H1 (cell line): ENCODE measurements at regions not wholly inside any gene's neighbourhood (a gene's known extent, or its start where the extent isn't known, plus 50 kb on each side); places are given as distances from the start of the nearest gene placed in this dataset.

Source experiments
- CTCF ChIA-PET: fragments of 300-600 bp; sonication (Branson Sonifier 250); formaldehyde crosslinking; loops from one replicate; lab custom pipeline; 2021; ENCODE audit not compliant: partially characterized antibody; lab: Charles Lee
- POLR2A ChIA-PET: fragments of 300-600 bp; sonication (Branson Sonifier 250); formaldehyde crosslinking; loops from one replicate; lab custom pipeline; 2021; ENCODE audit warnings: inconsistent platforms; ENCODE audit not compliant: partially characterized antibody; lab: Charles Lee
- DNase-seq, 2 experiments: peaks; one replicate each; pipeline versions ENCODE4 v3.0.0 to v3.0.0-alpha.2; 2010 to 2022; ENCODE audit warnings: low spot score in 2 of 2, low read depth in 1 of 2, mixed read lengths in 1 of 2
- FAIRE-seq: peaks from 2 replicates; lab custom pipeline; 2011; peaks lifted over from hg19 to GRCh38; lab: Jason Lieb, UNC
- H2AFZ ChIP-seq: 2 replicates; pipeline ENCODE4 v1.8.1; 2012; ENCODE audit warnings: low read length, inconsistent platforms
- H2AK5ac ChIP-seq: 2 replicates; pipeline ENCODE4 v1.6.1; 2013; ENCODE audit warnings: low read depth, low read length
- H2BK120ac ChIP-seq: replicated peaks from 2 replicates; pipeline ENCODE3; 2013; ENCODE audit warnings: low read depth, low read length, inconsistent platforms
- H2BK12ac ChIP-seq: 2 replicates; pipeline ENCODE4 v1.6.1; 2013; ENCODE audit warnings: low read depth, low read length
- H2BK15ac ChIP-seq: 2 replicates; pipeline ENCODE4 v1.6.1; 2013; ENCODE audit warnings: low read length
- H2BK20ac ChIP-seq: 2 replicates; pipeline ENCODE4 v1.6.1; 2013; ENCODE audit warnings: low read length
- H2BK5ac ChIP-seq: 2 replicates; pipeline ENCODE4 v1.6.1; 2013; ENCODE audit warnings: low read depth, low read length
- H3K14ac ChIP-seq: 2 replicates; pipeline ENCODE4 v1.6.1; 2013; ENCODE audit warnings: inconsistent platforms; ENCODE audit not compliant: insufficient read length
- H3K18ac ChIP-seq: 2 replicates; pipeline ENCODE4 v1.6.1; 2013; ENCODE audit warnings: low read length; ENCODE audit errors: extremely low read depth
- H3K23ac ChIP-seq: 2 replicates; pipeline ENCODE4 v1.6.1; 2013; ENCODE audit warnings: inconsistent platforms; ENCODE audit not compliant: insufficient read length
- H3K23me2 ChIP-seq: 2 replicates; pipeline ENCODE4 v1.6.1; 2013; ENCODE audit warnings: low read depth, low read length
- H3K27ac ChIP-seq: 2 replicates; pipeline ENCODE4 v1.6.1; 2011; ENCODE audit warnings: low read depth, low read length, inconsistent platforms
- H3K27me3 ChIP-seq, 4 experiments: replicated peaks in 1 of 4; 1 replicate in 1 of 4; 2 replicates in 3 of 4; pipeline versions ENCODE4 v1.6.1 to v1.8.1; 2011 to 2013; ENCODE audit warnings: low read length in 3 of 4, mild to moderate bottlenecking in 3 of 4, inconsistent platforms in 2 of 4, mixed read lengths in 2 of 4, moderate library complexity in 1 of 4; ENCODE audit not compliant: control insufficient read depth in 3 of 4, insufficient read depth in 3 of 4; ENCODE audit errors: extremely low read depth in 1 of 4
- H3K36me3 ChIP-seq, 4 experiments: 2 replicates each; pipeline versions ENCODE4 v1.6.1 to v1.8.1; 2011 to 2013; ENCODE audit warnings: mild to moderate bottlenecking in 4 of 4, low read length in 3 of 4, moderate library complexity in 2 of 4, control low read depth in 1 of 4, inconsistent platforms in 1 of 4; ENCODE audit not compliant: insufficient read depth in 4 of 4, control insufficient read depth in 2 of 4
- H3K4ac ChIP-seq: replicated peaks from 2 replicates; pipeline ENCODE3; 2013; ENCODE audit warnings: low read length, low read depth, mixed read lengths, inconsistent platforms; ENCODE audit not compliant: insufficient read length
- H3K4me1 ChIP-seq, 4 experiments: replicated peaks in 1 of 4; 1 replicate in 1 of 4; 2 replicates in 3 of 4; pipeline versions ENCODE4 v1.6.1 to v1.8.1; 2011 to 2013; ENCODE audit warnings: low read length in 3 of 4, inconsistent platforms in 2 of 4, mixed read lengths in 1 of 4; ENCODE audit not compliant: insufficient read depth in 4 of 4, control insufficient read depth in 3 of 4
- H3K4me2 ChIP-seq, 2 experiments: 2 replicates each; pipeline versions ENCODE4 v1.6.1 to v1.8.1; 2011 to 2013; ENCODE audit warnings: low read depth in 2 of 2, low read length in 2 of 2, control low read depth in 1 of 2, inconsistent platforms in 1 of 2, mild to moderate bottlenecking in 1 of 2; ENCODE audit not compliant: insufficient read depth in 1 of 2
- H3K4me3 ChIP-seq, 4 experiments: fragments of 200-600, 300-600 bp in 1 of 4; sonication (generic), shearing (Covaris generic), sonication (Bioruptor Twin) in 1 of 4; 2 replicates each; pipeline versions ENCODE4 v1.5.1 to v1.8.1; 2011 to 2016; ENCODE audit warnings: low read length in 4 of 4, low read depth in 3 of 4, control low read depth in 2 of 4, inconsistent platforms in 2 of 4, mild to moderate bottlenecking in 2 of 4, mixed read lengths in 1 of 4, moderate library complexity in 1 of 4; ENCODE audit not compliant: insufficient read depth in 2 of 4; ENCODE audit errors: extremely low read depth in 1 of 4
- H3K56ac ChIP-seq: replicated peaks from 2 replicates; pipeline ENCODE3; 2013; ENCODE audit warnings: low read depth, mild to moderate bottlenecking, mixed read lengths, low read length, inconsistent platforms; ENCODE audit not compliant: insufficient read length
- H3K79me1 ChIP-seq: 2 replicates; pipeline ENCODE4 v1.6.1; 2013; ENCODE audit warnings: low read depth, low read length, control low read depth
- H3K79me2 ChIP-seq, 2 experiments: 2 replicates each; pipeline versions ENCODE4 v1.6.1 to v1.8.1; 2012 to 2013; ENCODE audit warnings: low read length in 2 of 2, mild to moderate bottlenecking in 2 of 2, inconsistent platforms in 1 of 2; ENCODE audit not compliant: insufficient read depth in 2 of 2, control insufficient read depth in 1 of 2
- H3K9ac ChIP-seq, 4 experiments: replicated peaks in 1 of 4; 1 replicate in 1 of 4; 2 replicates in 3 of 4; pipeline versions ENCODE4 v1.6.1 to v1.8.1; 2011 to 2013; ENCODE audit warnings: low read depth in 3 of 4, low read length in 3 of 4, control low read depth in 2 of 4, mild to moderate bottlenecking in 2 of 4, moderate library complexity in 2 of 4, inconsistent platforms in 1 of 4; ENCODE audit errors: extremely low read depth in 1 of 4
- H3K9me3 ChIP-seq, 2 experiments: 2 replicates each; pipeline versions ENCODE4 v1.6.1 to v1.8.1; 2012 to 2013; ENCODE audit warnings: mild to moderate bottlenecking in 2 of 2, moderate library complexity in 2 of 2, control low read depth in 1 of 2, inconsistent platforms in 1 of 2, low read depth in 1 of 2, low read length in 1 of 2, mixed read lengths in 1 of 2; ENCODE audit not compliant: insufficient read depth in 2 of 2
- H4K20me1 ChIP-seq, 2 experiments: replicated peaks in 1 of 2; 2 replicates each; pipeline versions ENCODE3 to v1.8.1; 2011 to 2013; ENCODE audit warnings: inconsistent platforms in 2 of 2, low read length in 2 of 2, mild to moderate bottlenecking in 1 of 2; ENCODE audit not compliant: insufficient read depth in 2 of 2, control insufficient read depth in 1 of 2
- H4K5ac ChIP-seq: 2 replicates; pipeline ENCODE4 v1.6.1; 2013; ENCODE audit warnings: low read length, low read depth, mixed read lengths, inconsistent platforms; ENCODE audit not compliant: insufficient read length
- H4K8ac ChIP-seq: 2 replicates; pipeline ENCODE4 v1.8.0; 2013; ENCODE audit warnings: mild to moderate bottlenecking, moderate library complexity, low read length, inconsistent platforms; ENCODE audit not compliant: insufficient read depth; ENCODE audit errors: extremely low read depth
- H4K91ac ChIP-seq: replicated peaks from 2 replicates; pipeline ENCODE3; 2013; ENCODE audit warnings: low read length, mixed read lengths, inconsistent platforms; ENCODE audit not compliant: insufficient read length
- CBX8 ChIP-seq: fragments of 300-800, 300-1000 bp; sonication (generic); IDR thresholded peaks from 2 replicates; pipeline ENCODE4 v1.7.1; 2016; ENCODE audit warnings: low read depth, low read length, borderline replicate concordance
- CHD1 ChIP-seq: IDR thresholded peaks from 2 replicates; pipeline ENCODE4 v1.6.1; 2012; ENCODE audit warnings: low read depth, low read length, improper control_type of control experiment
- CTCF ChIP-seq, 3 experiments: IDR thresholded peaks; 1 replicate in 2 of 3; 2 replicates in 1 of 3; pipeline versions ENCODE4 v1.5.1 to v1.6.1; 2011; ENCODE audit warnings: low read length in 3 of 3, mild to moderate bottlenecking in 3 of 3, inconsistent platforms in 2 of 3, low read depth in 1 of 3, moderate library complexity in 1 of 3; ENCODE audit not compliant: insufficient read depth in 1 of 3; ENCODE audit errors: control extremely low read depth in 1 of 3
- HDAC2 ChIP-seq, 2 experiments: fragments of 300-600 bp in 1 of 2; sonication (generic) in 1 of 2; IDR thresholded peaks; 2 replicates each; pipeline ENCODE4 v1.6.1; 2011 to 2012; ENCODE audit warnings: low read depth in 2 of 2, low read length in 2 of 2, mild to moderate bottlenecking in 2 of 2, moderate library complexity in 2 of 2, borderline replicate concordance in 1 of 2, inconsistent platforms in 1 of 2
- NRF1 ChIP-seq: IDR thresholded peaks from 2 replicates; pipeline ENCODE4 v1.6.1; 2011; ENCODE audit warnings: mild to moderate bottlenecking, low read depth, low read length, improper control_type of control experiment
- RBBP5 ChIP-seq: IDR thresholded peaks from 2 replicates; pipeline ENCODE4 v1.7.1; 2012; ENCODE audit warnings: low read depth, mild to moderate bottlenecking, inconsistent platforms, low read length, moderate library complexity, borderline replicate concordance
- RFX5 ChIP-seq: IDR thresholded peaks from 2 replicates; pipeline ENCODE4 v1.6.1; 2011; ENCODE audit warnings: low read depth, low read length, improper control_type of control experiment, borderline replicate concordance
- RXRA ChIP-seq: IDR thresholded peaks from 2 replicates; pipeline ENCODE4 v1.6.1; 2011; ENCODE audit warnings: low read depth, mild to moderate bottlenecking, low read length, moderate library complexity; ENCODE audit not compliant: insufficient read depth
- SIN3A ChIP-seq, 2 experiments: IDR thresholded peaks in 1 of 2; conservative IDR thresholded peaks in 1 of 2; 2 replicates each; pipeline ENCODE4 v1.6.1; 2011 to 2012; ENCODE audit warnings: low read length in 2 of 2, improper control_type of control experiment in 1 of 2, low read depth in 1 of 2, mild to moderate bottlenecking in 1 of 2
- SIX5 ChIP-seq: IDR thresholded peaks from 2 replicates; pipeline ENCODE4 v1.6.1; 2011; ENCODE audit warnings: mild to moderate bottlenecking, low read depth, low read length
- TAF7 ChIP-seq: optimal IDR thresholded peaks from 2 replicates; pipeline ENCODE3; 2011; ENCODE audit warnings: low read depth, mild to moderate bottlenecking, inconsistent platforms, low read length, moderate library complexity, borderline replicate concordance
- TEAD4 ChIP-seq: IDR thresholded peaks from 2 replicates; pipeline ENCODE4 v1.6.1; 2012; ENCODE audit warnings: low read depth, low read length, inconsistent platforms, mixed read lengths
- WGBS, 2 experiments: shearing (Covaris generic) in 1 of 2; methylation state at CpG; one replicate each; pipeline versions ENCODE4 v1.1.6 to v1.1.7; 2013 to 2015; ENCODE audit warnings: low lambda C conversion rate in 2 of 2, mixed read lengths in 2 of 2, inconsistent platforms in 1 of 2, low coverage in 1 of 2, missing lambda C conversion rate in 1 of 2; ENCODE audit not compliant: insufficient replicate concordance in 2 of 2, insufficient coverage in 1 of 2, insufficient read length in 1 of 2; ENCODE audit errors: extremely low coverage in 1 of 2, missing lambda C conversion rate in 1 of 2; 5-methylcytosine and 5-hydroxymethylcytosine counted together

GRCh38 chr1:199149591-199149990, 510.8 kb downstream of the PTPRC start:
- Histone ChIP-seq H3K4ac (no peak overlapping the region), H3K4me1 (no peaks in the 10 kb centered on the region), H3K9ac (no peak overlapping the region), H4K91ac (no peak overlapping the region), H2BK5ac (no peak overlapping the region), H2AFZ (no peak overlapping the region), H3K56ac (no peak overlapping the region), H4K20me1 (no peaks in the 10 kb centered on the region), H4K5ac (no peak overlapping the region), H2AK5ac (no peak overlapping the region), H2BK15ac (no peak overlapping the region), H2BK12ac (no peak overlapping the region), H3K79me1 (no peaks in the 10 kb centered on the region), H3K23me2 (no peaks in the 10 kb centered on the region), H3K14ac (no peak overlapping the region), H3K79me2 (no peaks in the 10 kb centered on the region), H3K4me2 (no peak overlapping the region), H3K27ac (no peak overlapping the region), H2BK120ac (no peak overlapping the region), H3K27me3 (no peaks in the 10 kb centered on the region), H3K4me3 (no peak overlapping the region), H3K23ac (no peak overlapping the region), H3K18ac (no peak overlapping the region), H2BK20ac (no peak overlapping the region), H3K36me3 (no peaks in the 10 kb centered on the region), H3K9me3 (no peaks in the 10 kb centered on the region), H4K8ac (no peak overlapping the region)
- FAIRE-seq (no peak), DNase-seq (no peak)
- CTCF ChIA-PET = interaction anchor here (1.6 kb wide), 1 partner anchor 301 kb away, joined by 3 read pairs; no protein-coding TSS in a partner anchor
- 94% methylated on average over 2 of the region's 2 CpGs; no CpG with 5 or more reads in 1 of the 2 experiments for WGBS, 2 experiments
- POLR2A ChIA-PET = no interaction called here
- no peak for TF ChIP-seq CBX8
- no peak for TF ChIP-seq NRF1
- no peak for TF ChIP-seq SIX5
- no peak for TF ChIP-seq CHD1
- TF ChIP-seq TEAD4 = no peak
- TF ChIP-seq RBBP5 = no peak
- no peak for TF ChIP-seq HDAC2 (IDR thresholded peaks at IDR 0.05; ENCODE audit: borderline replicate concordance in 1 of 2, low read depth in 2 of 2, low read length in 2 of 2)
- no peak for TF ChIP-seq CTCF (IDR thresholded peaks at IDR 0.05; ENCODE audit: control extremely low read depth in 1 of 3, insufficient read depth in 1 of 3, low read depth in 1 of 3, low read length in 3 of 3)
- TF ChIP-seq RXRA = no peak
- no peak for TF ChIP-seq SIN3A (conservative IDR thresholded peaks at IDR 0.05 in 1 of 2, IDR thresholded peaks at IDR 0.05 in 1 of 2; ENCODE audit: low read depth in 1 of 2, low read length in 2 of 2)
- no peak for TF ChIP-seq RFX5
- no peak for TF ChIP-seq TAF7
